PFSK-1 (cell line): ENCODE measurements at regions not wholly inside any gene's neighbourhood (a gene's known extent, or its start where the extent isn't known, plus 50 kb on each side); places are given as distances from the start of the nearest gene placed in this dataset.

ENCODE experiments used
- FOXP2 ChIP-seq: optimal IDR thresholded peaks from 2 replicates; pipeline ENCODE3; 2011; ENCODE audit warnings: borderline replicate concordance, control low read depth, inconsistent platforms; ENCODE audit not compliant: insufficient read depth; ENCODE audit errors: extremely low read length, extremely low read depth
- POLR2AphosphoS5 ChIP-seq: IDR thresholded peaks from 2 replicates; pipeline ENCODE4 v1.6.1; 2012; ENCODE audit warnings: low read depth, mild to moderate bottlenecking, control low read depth, low read length, moderate library complexity
- SIN3A ChIP-seq: IDR thresholded peaks from 2 replicates; pipeline ENCODE4 v1.6.1; 2012; ENCODE audit warnings: mild to moderate bottlenecking, low read length, moderate library complexity, borderline replicate concordance; ENCODE audit not compliant: insufficient read depth
- TAF1 ChIP-seq: IDR thresholded peaks from 2 replicates; pipeline ENCODE4 v1.6.1; 2012; ENCODE audit warnings: low read length, control low read depth, borderline replicate concordance; ENCODE audit not compliant: insufficient read depth
- TF ChIP-seq, protein P1 (sequence below), 2 experiments: IDR thresholded peaks; 2 replicates each; pipeline versions ENCODE4 v1.6.1 to v1.8.0; 2011 to 2012; ENCODE audit warnings: low read depth in 2 of 2, low read length in 2 of 2, control low read depth in 1 of 2, inconsistent platforms in 1 of 2, mild to moderate bottlenecking in 1 of 2, moderate library complexity in 1 of 2; ENCODE audit not compliant: insufficient read depth in 1 of 2

DNA sequence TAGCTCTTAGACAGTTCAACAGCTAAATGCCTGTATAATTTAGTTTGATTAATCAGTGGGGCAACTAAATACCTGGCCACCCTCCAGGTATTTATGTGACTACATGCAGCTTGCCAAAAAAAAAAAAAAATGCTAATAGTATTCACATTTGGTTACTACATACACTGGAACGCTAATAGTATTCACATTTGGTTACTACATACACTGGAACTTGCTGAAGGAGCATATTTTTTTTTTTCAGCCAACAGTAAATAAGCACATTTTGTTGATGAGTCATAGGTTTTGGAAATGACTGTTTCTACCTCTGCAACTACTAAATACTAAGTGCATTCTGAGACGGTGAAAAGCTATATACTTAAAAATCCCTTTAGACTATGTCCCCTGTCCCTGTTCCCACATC lies 1172.3 kb downstream of the LRFN5 start:
- TF ChIP-seq SIN3A (no peak), POLR2AphosphoS5 (no peak), FOXP2 (no peak), TAF1 (no peak)
- TF ChIP-seq, protein P1, sequence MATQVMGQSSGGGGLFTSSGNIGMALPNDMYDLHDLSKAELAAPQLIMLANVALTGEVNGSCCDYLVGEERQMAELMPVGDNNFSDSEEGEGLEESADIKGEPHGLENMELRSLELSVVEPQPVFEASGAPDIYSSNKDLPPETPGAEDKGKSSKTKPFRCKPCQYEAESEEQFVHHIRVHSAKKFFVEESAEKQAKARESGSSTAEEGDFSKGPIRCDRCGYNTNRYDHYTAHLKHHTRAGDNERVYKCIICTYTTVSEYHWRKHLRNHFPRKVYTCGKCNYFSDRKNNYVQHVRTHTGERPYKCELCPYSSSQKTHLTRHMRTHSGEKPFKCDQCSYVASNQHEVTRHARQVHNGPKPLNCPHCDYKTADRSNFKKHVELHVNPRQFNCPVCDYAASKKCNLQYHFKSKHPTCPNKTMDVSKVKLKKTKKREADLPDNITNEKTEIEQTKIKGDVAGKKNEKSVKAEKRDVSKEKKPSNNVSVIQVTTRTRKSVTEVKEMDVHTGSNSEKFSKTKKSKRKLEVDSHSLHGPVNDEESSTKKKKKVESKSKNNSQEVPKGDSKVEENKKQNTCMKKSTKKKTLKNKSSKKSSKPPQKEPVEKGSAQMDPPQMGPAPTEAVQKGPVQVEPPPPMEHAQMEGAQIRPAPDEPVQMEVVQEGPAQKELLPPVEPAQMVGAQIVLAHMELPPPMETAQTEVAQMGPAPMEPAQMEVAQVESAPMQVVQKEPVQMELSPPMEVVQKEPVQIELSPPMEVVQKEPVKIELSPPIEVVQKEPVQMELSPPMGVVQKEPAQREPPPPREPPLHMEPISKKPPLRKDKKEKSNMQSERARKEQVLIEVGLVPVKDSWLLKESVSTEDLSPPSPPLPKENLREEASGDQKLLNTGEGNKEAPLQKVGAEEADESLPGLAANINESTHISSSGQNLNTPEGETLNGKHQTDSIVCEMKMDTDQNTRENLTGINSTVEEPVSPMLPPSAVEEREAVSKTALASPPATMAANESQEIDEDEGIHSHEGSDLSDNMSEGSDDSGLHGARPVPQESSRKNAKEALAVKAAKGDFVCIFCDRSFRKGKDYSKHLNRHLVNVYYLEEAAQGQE (IDR thresholded peaks at IDR 0.05; ENCODE audit: insufficient read depth in 1 of 2, low read depth in 2 of 2, low read length in 2 of 2), result no peak

DNA sequence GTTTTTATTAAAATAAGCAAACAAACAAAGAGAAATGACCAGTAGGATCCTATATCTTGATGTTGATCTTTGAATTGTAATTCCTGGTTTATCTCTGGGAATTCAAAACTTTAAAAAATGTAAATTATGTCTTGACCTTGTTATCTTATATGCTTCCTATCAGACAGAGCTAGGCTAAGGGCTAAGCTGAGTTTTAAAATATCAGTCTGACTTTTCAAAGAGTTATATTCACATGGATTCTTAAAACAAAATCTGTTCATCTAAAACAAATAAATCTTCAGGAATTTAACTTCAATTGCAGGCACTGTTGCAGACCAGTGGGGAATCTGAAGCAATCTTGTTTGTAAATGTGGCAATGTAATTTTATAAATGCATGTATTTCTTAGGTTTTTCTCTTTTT lies 1144.1 kb downstream of the LRFN5 start:
- TF ChIP-seq, protein P1 (IDR thresholded peaks at IDR 0.05; ENCODE audit: insufficient read depth in 1 of 2, low read depth in 2 of 2, low read length in 2 of 2), result no peak
- TF ChIP-seq FOXP2 (no peak), TAF1 (no peak), POLR2AphosphoS5 (no peak), SIN3A (no peak)

DNA sequence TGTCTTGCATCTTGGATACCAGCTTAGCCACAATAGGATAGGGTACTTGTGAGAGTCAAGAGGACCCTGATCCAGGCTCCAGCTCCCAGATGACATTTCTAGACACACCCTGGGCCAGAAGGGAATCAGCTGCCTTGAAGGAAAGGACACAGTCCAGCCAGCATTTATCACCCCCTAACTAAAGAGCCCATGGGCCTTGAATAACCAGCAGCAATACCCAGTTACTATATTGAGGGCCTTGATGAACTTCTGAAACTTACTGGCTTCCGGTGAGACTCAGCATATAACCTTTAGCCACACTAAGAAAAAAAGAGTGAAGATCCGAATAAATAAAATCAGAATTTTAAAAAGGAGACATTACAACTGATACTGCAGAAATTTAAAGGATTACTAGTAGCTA lies 1135.4 kb downstream of the LRFN5 start:
- TF ChIP-seq SIN3A (no peak), FOXP2 (no peak), POLR2AphosphoS5 (no peak), TAF1 (no peak)
- TF ChIP-seq, protein P1 (IDR thresholded peaks at IDR 0.05; ENCODE audit: insufficient read depth in 1 of 2, low read depth in 2 of 2, low read length in 2 of 2), result no peak

DNA sequence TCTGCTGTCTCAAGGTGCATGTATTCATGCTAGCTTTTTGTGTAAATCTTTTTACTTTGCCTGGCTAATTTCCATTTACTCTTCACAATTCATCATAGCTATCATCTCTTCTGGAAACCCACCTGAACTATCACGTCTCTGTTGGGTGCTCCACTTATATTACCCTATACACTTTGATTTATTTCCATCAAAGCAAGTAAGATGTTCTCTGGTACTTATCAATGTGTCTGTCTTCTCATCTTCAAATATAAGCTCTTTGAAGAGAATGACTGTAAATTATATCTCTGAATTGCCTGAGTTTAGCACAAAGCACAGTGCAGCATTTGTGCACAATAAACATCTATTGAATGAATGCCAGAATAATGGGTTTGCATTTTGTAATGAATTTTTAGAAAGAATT lies 1129.7 kb downstream of the LRFN5 start:
- TF ChIP-seq, protein P1 (IDR thresholded peaks at IDR 0.05; ENCODE audit: insufficient read depth in 1 of 2, low read depth in 2 of 2, low read length in 2 of 2), result no peak

DNA sequence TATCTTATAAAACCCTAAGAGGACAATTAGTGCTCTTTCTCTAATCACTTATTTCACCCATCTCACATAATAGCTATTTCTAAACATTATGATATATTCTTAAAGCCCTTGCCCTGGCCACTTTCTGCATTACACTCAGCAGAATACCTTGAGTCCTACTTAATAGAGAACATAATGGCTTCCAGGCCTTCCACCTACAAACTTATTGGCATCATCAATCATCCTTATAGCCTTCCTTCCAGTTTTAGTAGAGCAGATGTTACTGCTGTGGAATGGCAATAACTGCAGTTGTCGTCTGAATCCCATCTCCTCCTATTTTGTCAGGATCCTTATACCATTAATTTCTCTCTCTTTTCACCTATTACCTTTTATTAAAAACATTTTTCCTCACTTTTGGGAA lies 1127.4 kb downstream of the LRFN5 start:
- TF ChIP-seq, protein P1 (IDR thresholded peaks at IDR 0.05; ENCODE audit: insufficient read depth in 1 of 2, low read depth in 2 of 2, low read length in 2 of 2), result no peak
- TF ChIP-seq FOXP2 (no peak), POLR2AphosphoS5 (no peak)
